Neural progenitor cell (in vitro differentiated cells): ENCODE measurements at regions not wholly inside any gene's neighbourhood (a gene's known extent, or its start where the extent isn't known, plus 50 kb on each side); places are given as distances from the start of the nearest gene placed in this dataset.

Experiments used
- DNase-seq: peaks from one replicate; pipeline ENCODE4 v3.0.0-alpha.2; 2016; ENCODE audit warnings: low spot score
- H2AFZ ChIP-seq: fragments of 200-600 bp; sonication (generic); replicated peaks from 2 replicates; pipeline ENCODE4 v1.6.1; 2016; ENCODE audit warnings: antibody characterized with exemption
- H3F3A ChIP-seq: fragments of 200-600 bp; sonication (generic); 2 replicates; pipeline ENCODE4 v1.6.1; 2016; ENCODE audit warnings: antibody characterized with exemption, low read depth
- H3K27ac ChIP-seq: fragments of 200-600 bp; sonication (generic); 2 replicates; pipeline ENCODE4 v1.5.1; 2016; ENCODE audit warnings: mild to moderate bottlenecking
- H3K27me3 ChIP-seq: fragments of 200-600 bp; sonication (generic); 2 replicates; pipeline ENCODE4 v1.6.1; 2016; ENCODE audit warnings: mild to moderate bottlenecking, moderate library complexity
- H3K36me3 ChIP-seq: fragments of 200-600 bp; sonication (generic); 2 replicates; pipeline ENCODE4 v1.5.1; 2016
- H3K4me1 ChIP-seq: fragments of 200-600 bp; sonication (generic); 2 replicates; pipeline ENCODE4 v1.6.1; 2016; ENCODE audit warnings: mixed run types
- H3K4me2 ChIP-seq: fragments of 200-600 bp; sonication (generic); 2 replicates; pipeline ENCODE4 v1.6.1; 2016
- H3K4me3 ChIP-seq: fragments of 200-600 bp; sonication (generic); 2 replicates; pipeline ENCODE4 v1.5.1; 2016
- H3K79me2 ChIP-seq: fragments of 200-600 bp; sonication (generic); 2 replicates; pipeline ENCODE4 v1.6.1; 2016; ENCODE audit warnings: low read depth
- H3K9ac ChIP-seq: fragments of 200-600 bp; sonication (generic); 2 replicates; pipeline ENCODE4 v1.6.1; 2016
- H3K9me3 ChIP-seq: fragments of 200-600 bp; sonication (generic); 2 replicates; pipeline ENCODE4 v1.5.1; 2016; ENCODE audit warnings: low read depth
- H4K20me1 ChIP-seq: fragments of 200-600 bp; sonication (generic); 2 replicates; pipeline ENCODE4 v1.6.1; 2016; ENCODE audit warnings: low read depth
- H3K27ac Mint-ChIP-seq: 3 replicates; pipeline ENCODE4 v1.8.0; 2021; ENCODE audit warnings: mixed read lengths
- H3K27me3 Mint-ChIP-seq: 2 replicates; pipeline ENCODE4 v1.8.0; 2022; ENCODE audit warnings: low read depth, mild to moderate bottlenecking, inconsistent platforms, moderate library complexity, mixed read lengths; ENCODE audit not compliant: insufficient read depth
- H3K36me3 Mint-ChIP-seq: 3 replicates; pipeline ENCODE4 v1.8.0; 2021; ENCODE audit warnings: mixed read lengths
- H3K4me1 Mint-ChIP-seq: 3 replicates; pipeline ENCODE4 v1.8.0; 2021; ENCODE audit warnings: mixed read lengths
- H3K4me3 Mint-ChIP-seq: 3 replicates; pipeline ENCODE4 v1.8.0; 2021; ENCODE audit warnings: mild to moderate bottlenecking, moderate library complexity, mixed read lengths
- H3K9me3 Mint-ChIP-seq: 3 replicates; pipeline ENCODE4 v1.8.0; 2020; ENCODE audit warnings: mixed read lengths
- CTCF ChIP-seq: fragments of 200-600 bp; sonication (generic); IDR thresholded peaks from 2 replicates; pipeline ENCODE4 v1.5.1; 2017; ENCODE audit warnings: antibody characterized with exemption, mild to moderate bottlenecking
- EZH2 ChIP-seq: fragments of 200-600 bp; sonication (generic); IDR thresholded peaks from 2 replicates; pipeline ENCODE4 v1.6.1; 2017; ENCODE audit warnings: antibody characterized with exemption, mild to moderate bottlenecking, moderate library complexity
- EZH2phosphoT487 ChIP-seq: fragments of 200-600 bp; sonication (generic); IDR thresholded peaks from 2 replicates; pipeline ENCODE4 v1.6.1; 2017; ENCODE audit warnings: antibody characterized with exemption

- Histone ChIP-seq H3K9ac (no peak overlapping the region), H3K9me3 (no peaks in the 10 kb centered on the region), H2AFZ (no peak overlapping the region), H4K20me1 (no peaks in the 10 kb centered on the region), H3K36me3 (no peaks in the 10 kb centered on the region), H3F3A (no peaks in the 10 kb centered on the region), H3K27ac (no peak overlapping the region), H3K27me3 (no peaks in the 10 kb centered on the region), H3K4me3 (no peak overlapping the region), H3K79me2 (no peaks in the 10 kb centered on the region), H3K4me2 (no peak overlapping the region), H3K4me1 (no peaks in the 10 kb centered on the region)
- Mint-ChIP-seq H3K4me1 (no peaks in the 10 kb centered on the region), H3K36me3 (no peaks in the 10 kb centered on the region), H3K27me3 (peaks cover 3% of the 10 kb centered on the region), H3K9me3 (no peaks in the 10 kb centered on the region), H3K4me3 (no peak overlapping the region), H3K27ac (no peak overlapping the region)
- DNase-seq: no peak
- TF ChIP-seq EZH2 (no peak), EZH2phosphoT487 (no peak), CTCF (no peak)
These were observed 209.8 kb upstream of the SPOPL start for GRCh38 chr2:138291805-138292204.

GRCh38 chr2:138293045-138293444 lies 208.5 kb upstream of the SPOPL start:
- Histone ChIP-seq H3K4me3 (no peak overlapping the region), H4K20me1 (no peaks in the 10 kb centered on the region), H3K79me2 (no peaks in the 10 kb centered on the region), H2AFZ (no peak overlapping the region), H3K4me1 (no peaks in the 10 kb centered on the region), H3K4me2 (no peak overlapping the region), H3F3A (no peaks in the 10 kb centered on the region), H3K9me3 (no peaks in the 10 kb centered on the region), H3K9ac (no peak overlapping the region), H3K27me3 (no peaks in the 10 kb centered on the region), H3K36me3 (no peaks in the 10 kb centered on the region), H3K27ac (no peak overlapping the region)
- DNase-seq: no peak
- Mint-ChIP-seq H3K27me3 (peaks cover 3% of the 10 kb centered on the region), H3K4me1 (no peaks in the 10 kb centered on the region), H3K4me3 (no peak overlapping the region), H3K9me3 (no peaks in the 10 kb centered on the region), H3K27ac (no peak overlapping the region), H3K36me3 (no peaks in the 10 kb centered on the region)
- TF ChIP-seq EZH2: no peak
- no peak for TF ChIP-seq EZH2phosphoT487
- no peak for TF ChIP-seq CTCF

- Histone ChIP-seq H3K4me1 (no peaks in the 10 kb centered on the region), H2AFZ (no peak overlapping the region), H3K27me3 (no peaks in the 10 kb centered on the region), H3K4me2 (no peak overlapping the region), H3K9me3 (no peaks in the 10 kb centered on the region), H3F3A (no peaks in the 10 kb centered on the region), H3K36me3 (no peaks in the 10 kb centered on the region), H3K9ac (no peak overlapping the region), H3K27ac (no peak overlapping the region), H4K20me1 (no peaks in the 10 kb centered on the region), H3K4me3 (no peak overlapping the region), H3K79me2 (no peaks in the 10 kb centered on the region)
- DNase-seq: no peak
- no peaks in the 10 kb centered on the region for H3K4me1 Mint-ChIP-seq
- H3K36me3 Mint-ChIP-seq: no peaks in the 10 kb centered on the region
- H3K4me3 Mint-ChIP-seq: no peak overlapping the region
- TF ChIP-seq EZH2phosphoT487 (no peak), EZH2 (no peak), CTCF (no peak)
- H3K27me3 Mint-ChIP-seq: peaks cover 4% of the 10 kb centered on the region
- H3K9me3 Mint-ChIP-seq: no peaks in the 10 kb centered on the region
- no peak overlapping the region for H3K27ac Mint-ChIP-seq
These were observed 208.0 kb upstream of the SPOPL start for GRCh38 chr2:138293549-138293948.

GRCh38 chr2:138294451-138294850 lies 207.1 kb upstream of the SPOPL start:
- DNase-seq: no peak
- H2AFZ ChIP-seq: no peak overlapping the region
- no peak overlapping the region for H3K9ac ChIP-seq
- H3F3A ChIP-seq: no peaks in the 10 kb centered on the region
- no peaks in the 10 kb centered on the region for H4K20me1 ChIP-seq
- no peak overlapping the region for H3K27ac Mint-ChIP-seq
- H3K27ac ChIP-seq: no peak overlapping the region
- H3K27me3 Mint-ChIP-seq: peaks cover 2% of the 10 kb centered on the region
- H3K27me3 ChIP-seq: no peaks in the 10 kb centered on the region
- no peak overlapping the region for H3K4me3 ChIP-seq
- no peak for TF ChIP-seq EZH2
- no peak for TF ChIP-seq CTCF
- TF ChIP-seq EZH2phosphoT487: no peak
- H3K79me2 ChIP-seq: no peaks in the 10 kb centered on the region
- no peaks in the 10 kb centered on the region for H3K9me3 Mint-ChIP-seq
- no peaks in the 10 kb centered on the region for H3K4me1 Mint-ChIP-seq
- no peak overlapping the region for H3K4me2 ChIP-seq
- no peaks in the 10 kb centered on the region for H3K4me1 ChIP-seq
- no peaks in the 10 kb centered on the region for H3K9me3 ChIP-seq
- no peaks in the 10 kb centered on the region for H3K36me3 ChIP-seq
- H3K36me3 Mint-ChIP-seq: no peaks in the 10 kb centered on the region
- H3K4me3 Mint-ChIP-seq: no peak overlapping the region
